H1 (cell line): ENCODE measurements at regions not wholly inside any gene's neighbourhood (a gene's known extent, or its start where the extent isn't known, plus 50 kb on each side); places are given as distances from the start of the nearest gene placed in this dataset.

Experiments used
- CBX5 ChIP-seq: fragments of 300-800, 300-1000 bp; sonication (generic); IDR thresholded peaks from 2 replicates; pipeline ENCODE4 v1.7.1; 2016; ENCODE audit warnings: antibody characterized with exemption, low read length, low read depth
- CBX8 ChIP-seq: fragments of 300-800, 300-1000 bp; sonication (generic); IDR thresholded peaks from 2 replicates; pipeline ENCODE4 v1.7.1; 2016; ENCODE audit warnings: low read depth, low read length, borderline replicate concordance
- JUND ChIP-seq: IDR thresholded peaks from 2 replicates; pipeline ENCODE4 v1.6.1; 2011; ENCODE audit warnings: mild to moderate bottlenecking, improper control_type of control experiment, low read length
- SP1 ChIP-seq: IDR thresholded peaks from 2 replicates; pipeline ENCODE4 v1.6.1; 2011; ENCODE audit warnings: low read depth, low read length
- TAF1 ChIP-seq: IDR thresholded peaks from 2 replicates; pipeline ENCODE4 v1.6.1; 2011; ENCODE audit warnings: mild to moderate bottlenecking, low read depth, low read length
- TEAD4 ChIP-seq: IDR thresholded peaks from 2 replicates; pipeline ENCODE4 v1.6.1; 2012; ENCODE audit warnings: low read depth, low read length, inconsistent platforms, mixed read lengths

- TF ChIP-seq TAF1 (no peak), JUND (no peak), TEAD4 (no peak), CBX5 (no peak), SP1 (no peak), CBX8 (no peak)
These were observed 251.5 kb downstream of the WDR11 start (continued) for GRCh38 chr10:121102706-121103105.
